H1 (cell line): ENCODE measurements at regions not wholly inside any gene's neighbourhood (a gene's known extent, or its start where the extent isn't known, plus 50 kb on each side); places are given as distances from the start of the nearest gene placed in this dataset.
"Not testable (repeated sequence)": the region's sequence is repeated elsewhere in the genome, so short reads cannot be mapped to it uniquely, and the experiment has no call there.

ENCODE experiments used
- CTCF ChIA-PET: fragments of 300-600 bp; sonication (Branson Sonifier 250); formaldehyde crosslinking; loops from one replicate; lab custom pipeline; 2021; ENCODE audit not compliant: partially characterized antibody; lab: Charles Lee
- POLR2A ChIA-PET: fragments of 300-600 bp; sonication (Branson Sonifier 250); formaldehyde crosslinking; loops from one replicate; lab custom pipeline; 2021; ENCODE audit warnings: inconsistent platforms; ENCODE audit not compliant: partially characterized antibody; lab: Charles Lee
- DNase-seq, 2 experiments: peaks; one replicate each; pipeline versions ENCODE4 v3.0.0 to v3.0.0-alpha.2; 2010 to 2022; ENCODE audit warnings: low spot score in 2 of 2, low read depth in 1 of 2, mixed read lengths in 1 of 2
- FAIRE-seq: peaks from 2 replicates; lab custom pipeline; 2011; peaks lifted over from hg19 to GRCh38; lab: Jason Lieb, UNC
- H2AFZ ChIP-seq: 2 replicates; pipeline ENCODE4 v1.8.1; 2012; ENCODE audit warnings: low read length, inconsistent platforms
- H2AK5ac ChIP-seq: 2 replicates; pipeline ENCODE4 v1.6.1; 2013; ENCODE audit warnings: low read depth, low read length
- H2BK120ac ChIP-seq: replicated peaks from 2 replicates; pipeline ENCODE3; 2013; ENCODE audit warnings: low read depth, low read length, inconsistent platforms
- H2BK12ac ChIP-seq: 2 replicates; pipeline ENCODE4 v1.6.1; 2013; ENCODE audit warnings: low read depth, low read length
- H2BK15ac ChIP-seq: 2 replicates; pipeline ENCODE4 v1.6.1; 2013; ENCODE audit warnings: low read length
- H2BK20ac ChIP-seq: 2 replicates; pipeline ENCODE4 v1.6.1; 2013; ENCODE audit warnings: low read length
- H2BK5ac ChIP-seq: 2 replicates; pipeline ENCODE4 v1.6.1; 2013; ENCODE audit warnings: low read depth, low read length
- H3K14ac ChIP-seq: 2 replicates; pipeline ENCODE4 v1.6.1; 2013; ENCODE audit warnings: inconsistent platforms; ENCODE audit not compliant: insufficient read length
- H3K18ac ChIP-seq: 2 replicates; pipeline ENCODE4 v1.6.1; 2013; ENCODE audit warnings: low read length; ENCODE audit errors: extremely low read depth
- H3K23ac ChIP-seq: 2 replicates; pipeline ENCODE4 v1.6.1; 2013; ENCODE audit warnings: inconsistent platforms; ENCODE audit not compliant: insufficient read length
- H3K23me2 ChIP-seq: 2 replicates; pipeline ENCODE4 v1.6.1; 2013; ENCODE audit warnings: low read depth, low read length
- H3K27ac ChIP-seq: 2 replicates; pipeline ENCODE4 v1.6.1; 2011; ENCODE audit warnings: low read depth, low read length, inconsistent platforms
- H3K27me3 ChIP-seq, 4 experiments: replicated peaks in 1 of 4; 1 replicate in 1 of 4; 2 replicates in 3 of 4; pipeline versions ENCODE4 v1.6.1 to v1.8.1; 2011 to 2013; ENCODE audit warnings: low read length in 3 of 4, mild to moderate bottlenecking in 3 of 4, inconsistent platforms in 2 of 4, mixed read lengths in 2 of 4, moderate library complexity in 1 of 4; ENCODE audit not compliant: control insufficient read depth in 3 of 4, insufficient read depth in 3 of 4; ENCODE audit errors: extremely low read depth in 1 of 4
- H3K36me3 ChIP-seq, 4 experiments: 2 replicates each; pipeline versions ENCODE4 v1.6.1 to v1.8.1; 2011 to 2013; ENCODE audit warnings: mild to moderate bottlenecking in 4 of 4, low read length in 3 of 4, moderate library complexity in 2 of 4, control low read depth in 1 of 4, inconsistent platforms in 1 of 4; ENCODE audit not compliant: insufficient read depth in 4 of 4, control insufficient read depth in 2 of 4
- H3K4ac ChIP-seq: replicated peaks from 2 replicates; pipeline ENCODE3; 2013; ENCODE audit warnings: low read length, low read depth, mixed read lengths, inconsistent platforms; ENCODE audit not compliant: insufficient read length
- H3K4me1 ChIP-seq, 4 experiments: replicated peaks in 1 of 4; 1 replicate in 1 of 4; 2 replicates in 3 of 4; pipeline versions ENCODE4 v1.6.1 to v1.8.1; 2011 to 2013; ENCODE audit warnings: low read length in 3 of 4, inconsistent platforms in 2 of 4, mixed read lengths in 1 of 4; ENCODE audit not compliant: insufficient read depth in 4 of 4, control insufficient read depth in 3 of 4
- H3K4me2 ChIP-seq, 2 experiments: 2 replicates each; pipeline versions ENCODE4 v1.6.1 to v1.8.1; 2011 to 2013; ENCODE audit warnings: low read depth in 2 of 2, low read length in 2 of 2, control low read depth in 1 of 2, inconsistent platforms in 1 of 2, mild to moderate bottlenecking in 1 of 2; ENCODE audit not compliant: insufficient read depth in 1 of 2
- H3K4me3 ChIP-seq, 4 experiments: fragments of 200-600, 300-600 bp in 1 of 4; sonication (generic), shearing (Covaris generic), sonication (Bioruptor Twin) in 1 of 4; 2 replicates each; pipeline versions ENCODE4 v1.5.1 to v1.8.1; 2011 to 2016; ENCODE audit warnings: low read length in 4 of 4, low read depth in 3 of 4, control low read depth in 2 of 4, inconsistent platforms in 2 of 4, mild to moderate bottlenecking in 2 of 4, mixed read lengths in 1 of 4, moderate library complexity in 1 of 4; ENCODE audit not compliant: insufficient read depth in 2 of 4; ENCODE audit errors: extremely low read depth in 1 of 4
- H3K56ac ChIP-seq: replicated peaks from 2 replicates; pipeline ENCODE3; 2013; ENCODE audit warnings: low read depth, mild to moderate bottlenecking, mixed read lengths, low read length, inconsistent platforms; ENCODE audit not compliant: insufficient read length
- H3K79me1 ChIP-seq: 2 replicates; pipeline ENCODE4 v1.6.1; 2013; ENCODE audit warnings: low read depth, low read length, control low read depth
- H3K79me2 ChIP-seq, 2 experiments: 2 replicates each; pipeline versions ENCODE4 v1.6.1 to v1.8.1; 2012 to 2013; ENCODE audit warnings: low read length in 2 of 2, mild to moderate bottlenecking in 2 of 2, inconsistent platforms in 1 of 2; ENCODE audit not compliant: insufficient read depth in 2 of 2, control insufficient read depth in 1 of 2
- H3K9ac ChIP-seq, 4 experiments: replicated peaks in 1 of 4; 1 replicate in 1 of 4; 2 replicates in 3 of 4; pipeline versions ENCODE4 v1.6.1 to v1.8.1; 2011 to 2013; ENCODE audit warnings: low read depth in 3 of 4, low read length in 3 of 4, control low read depth in 2 of 4, mild to moderate bottlenecking in 2 of 4, moderate library complexity in 2 of 4, inconsistent platforms in 1 of 4; ENCODE audit errors: extremely low read depth in 1 of 4
- H3K9me3 ChIP-seq, 2 experiments: 2 replicates each; pipeline versions ENCODE4 v1.6.1 to v1.8.1; 2012 to 2013; ENCODE audit warnings: mild to moderate bottlenecking in 2 of 2, moderate library complexity in 2 of 2, control low read depth in 1 of 2, inconsistent platforms in 1 of 2, low read depth in 1 of 2, low read length in 1 of 2, mixed read lengths in 1 of 2; ENCODE audit not compliant: insufficient read depth in 2 of 2
- H4K20me1 ChIP-seq, 2 experiments: replicated peaks in 1 of 2; 2 replicates each; pipeline versions ENCODE3 to v1.8.1; 2011 to 2013; ENCODE audit warnings: inconsistent platforms in 2 of 2, low read length in 2 of 2, mild to moderate bottlenecking in 1 of 2; ENCODE audit not compliant: insufficient read depth in 2 of 2, control insufficient read depth in 1 of 2
- H4K5ac ChIP-seq: 2 replicates; pipeline ENCODE4 v1.6.1; 2013; ENCODE audit warnings: low read length, low read depth, mixed read lengths, inconsistent platforms; ENCODE audit not compliant: insufficient read length
- H4K8ac ChIP-seq: 2 replicates; pipeline ENCODE4 v1.8.0; 2013; ENCODE audit warnings: mild to moderate bottlenecking, moderate library complexity, low read length, inconsistent platforms; ENCODE audit not compliant: insufficient read depth; ENCODE audit errors: extremely low read depth
- H4K91ac ChIP-seq: replicated peaks from 2 replicates; pipeline ENCODE3; 2013; ENCODE audit warnings: low read length, mixed read lengths, inconsistent platforms; ENCODE audit not compliant: insufficient read length
- WGBS, 2 experiments: shearing (Covaris generic) in 1 of 2; methylation state at CpG; one replicate each; pipeline versions ENCODE4 v1.1.6 to v1.1.7; 2013 to 2015; ENCODE audit warnings: low lambda C conversion rate in 2 of 2, mixed read lengths in 2 of 2, inconsistent platforms in 1 of 2, low coverage in 1 of 2, missing lambda C conversion rate in 1 of 2; ENCODE audit not compliant: insufficient replicate concordance in 2 of 2, insufficient coverage in 1 of 2, insufficient read length in 1 of 2; ENCODE audit errors: extremely low coverage in 1 of 2, missing lambda C conversion rate in 1 of 2; 5-methylcytosine and 5-hydroxymethylcytosine counted together

DNA sequence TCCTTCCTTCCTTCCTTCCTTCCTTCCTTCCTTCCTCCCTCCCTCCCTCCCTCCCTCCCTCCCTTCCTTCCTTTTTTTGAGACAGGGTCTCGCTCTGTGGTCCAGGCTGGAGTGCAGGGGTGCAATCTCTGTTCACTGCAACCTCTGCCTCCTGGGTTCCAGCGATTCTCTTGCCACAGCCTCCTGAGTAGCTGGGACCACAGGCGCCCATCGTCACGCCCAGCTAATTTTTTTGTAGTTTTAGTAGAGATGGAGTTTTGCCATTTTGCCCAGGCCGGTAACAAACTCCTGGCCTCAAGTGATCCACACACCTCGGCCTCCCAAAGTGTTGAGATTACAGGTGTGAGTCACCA lies 50.9 kb downstream of the SMIM38 start:
- H2BK12ac ChIP-seq, H3K23ac ChIP-seq, H4K5ac ChIP-seq, H3K27ac ChIP-seq, H3K79me1 ChIP-seq, H4K8ac ChIP-seq, FAIRE-seq, H3K9me3 ChIP-seq, H3K23me2 ChIP-seq, H3K4ac ChIP-seq, H3K27me3 ChIP-seq, H4K91ac ChIP-seq, H2BK120ac ChIP-seq, POLR2A ChIA-PET, H3K79me2 ChIP-seq, H3K14ac ChIP-seq, H3K9ac ChIP-seq, H3K36me3 ChIP-seq, H3K4me1 ChIP-seq, H4K20me1 ChIP-seq, H2AFZ ChIP-seq, H3K4me3 ChIP-seq, H2BK5ac ChIP-seq, H2BK15ac ChIP-seq, H3K4me2 ChIP-seq, DNase-seq, H2AK5ac ChIP-seq, H2BK20ac ChIP-seq, H3K56ac ChIP-seq, H3K18ac ChIP-seq: not testable (repeated sequence)
- 55% methylated on average over 6 of the region's 7 CpGs; no CpG with 5 or more reads in 1 of the 2 experiments for WGBS, 2 experiments
- CTCF ChIA-PET = interaction anchor here (1.2 to 1.3 kb wide), 2 partner anchors 33 to 75 kb away, joined by 3 to 4 read pairs; no protein-coding TSS in a partner anchor
